B cell (primary cell): ENCODE measurements at regions not wholly inside any gene's neighbourhood (a gene's known extent, or its start where the extent isn't known, plus 50 kb on each side); places are given as distances from the start of the nearest gene placed in this dataset.

ENCODE experiments used
- ATAC-seq: fragments of 200-7000 bp; cut with Tn5 transposase; one replicate; pipeline ENCODE4 v1.10.0; 2021; ENCODE audit warnings: low read depth, mild to moderate bottlenecking, moderate number of reproducible peaks, moderate library complexity
- CTCF ChIA-PET: fragments of 350-600 bp; sonication (Branson Sonifier 250); formaldehyde crosslinking; loops from one replicate; lab custom pipeline; 2021; ENCODE audit warnings: antibody characterized with exemption, inconsistent platforms; lab: Charles Lee
- POLR2A ChIA-PET: fragments of 350-600 bp; sonication (Branson Sonifier 250); formaldehyde crosslinking; loops from one replicate; lab custom pipeline; 2021; ENCODE audit warnings: antibody characterized with exemption; lab: Charles Lee
- DNase-seq: peaks from one replicate; pipeline ENCODE4 v3.0.0; 2013
- H2AFZ ChIP-seq: 2 replicates; pipeline ENCODE4 v1.6.1; 2012; ENCODE audit warnings: mild to moderate bottlenecking, low read depth, low read length; ENCODE audit not compliant: insufficient read depth, poor library complexity, severe bottlenecking
- H3K27ac ChIP-seq, 2 donors: 1 replicate in 1 of 2; 2 replicates in 1 of 2; pipeline ENCODE4 v1.5.1; 2012 to 2013; ENCODE audit warnings: low read length in 2 of 2, mild to moderate bottlenecking in 2 of 2, moderate library complexity in 1 of 2
- H3K27me3 ChIP-seq, 4 experiments: fragments of 200-600 bp in 1 of 4; sonication (generic) in 1 of 4; replicated peaks in 1 of 4; 1 replicate in 2 of 4; 2 replicates in 2 of 4; pipeline versions ENCODE4 v1.6.1 to v1.7.0; 2013 to 2016; ENCODE audit warnings: low read length in 3 of 4, mild to moderate bottlenecking in 2 of 4, mixed read lengths in 1 of 4, moderate library complexity in 1 of 4; ENCODE audit not compliant: insufficient read depth in 4 of 4, control insufficient read depth in 3 of 4; ENCODE audit errors: control extremely low read depth in 1 of 4
- H3K36me3 ChIP-seq, 2 experiments: replicated peaks in 1 of 2; 1 replicate in 1 of 2; 2 replicates in 1 of 2; pipeline versions ENCODE4 v1.6.1 to v1.7.1; 2013; ENCODE audit warnings: low read length in 1 of 2; ENCODE audit not compliant: insufficient read depth in 2 of 2, control insufficient read depth in 1 of 2; ENCODE audit errors: control extremely low read depth in 1 of 2, extremely low read depth in 1 of 2
- H3K4me1 ChIP-seq, 2 donors: fragments of 200-600 bp in 1 of 2; sonication (generic) in 1 of 2; 1 replicate in 1 of 2; 2 replicates in 1 of 2; pipeline versions ENCODE4 v1.5.1 to v1.6.1; 2013 to 2017; ENCODE audit warnings: low read length in 2 of 2; ENCODE audit not compliant: control insufficient read depth in 2 of 2, insufficient read depth in 2 of 2
- H3K4me2 ChIP-seq: replicated peaks from 2 replicates; pipeline ENCODE3; 2012; ENCODE audit warnings: mild to moderate bottlenecking, low read depth, low read length; ENCODE audit not compliant: poor library complexity, severe bottlenecking
- H3K4me3 ChIP-seq, 5 experiments: fragments of 200-600 bp in 1 of 5; sonication (generic) in 1 of 5; 1 replicate in 3 of 5; 2 replicates in 2 of 5; pipeline versions ENCODE4 v1.5.1 to v1.7.0; 2011 to 2016; ENCODE audit warnings: low read length in 4 of 5, mild to moderate bottlenecking in 4 of 5, low read depth in 2 of 5, control low read depth in 1 of 5, moderate library complexity in 1 of 5; ENCODE audit not compliant: insufficient read depth in 1 of 5; ENCODE audit errors: control extremely low read depth in 1 of 5, extremely low read depth in 1 of 5
- H3K79me2 ChIP-seq: fragments of 200-600 bp; sonication (generic); one replicate; pipeline ENCODE4 v1.6.0; 2016; ENCODE audit warnings: low read length; ENCODE audit not compliant: control insufficient read depth, insufficient read depth
- H3K9ac ChIP-seq: fragments of 200-600 bp; sonication (generic); 2 replicates; pipeline ENCODE4 v1.6.1; 2017; ENCODE audit warnings: mild to moderate bottlenecking, low read length, moderate library complexity
- H3K9me3 ChIP-seq, 3 donors: one replicate each; pipeline versions ENCODE4 v1.6.1 to v1.7.1; 2013; ENCODE audit warnings: low read length in 2 of 3; ENCODE audit not compliant: control insufficient read depth in 2 of 3, insufficient read depth in 1 of 3; ENCODE audit errors: control extremely low read depth in 1 of 3
- H4K20me1 ChIP-seq: 2 replicates; pipeline ENCODE4 v1.6.0; 2012; ENCODE audit warnings: mild to moderate bottlenecking, low read length; ENCODE audit not compliant: insufficient read depth, control insufficient read depth, poor library complexity, severe bottlenecking
- H3K27ac Mint-ChIP-seq: one replicate; pipeline ENCODE4 v1.8.0; 2021; ENCODE audit warnings: mixed read lengths
- H3K27me3 Mint-ChIP-seq: one replicate; pipeline ENCODE4 v1.8.0; 2021; ENCODE audit warnings: mixed read lengths
- H3K4me1 Mint-ChIP-seq: one replicate; pipeline ENCODE4 v1.8.0; 2021; ENCODE audit warnings: mixed read lengths
- H3K4me3 Mint-ChIP-seq: one replicate; pipeline ENCODE4 v1.8.0; 2021; ENCODE audit warnings: mixed read lengths
- H3K9me3 Mint-ChIP-seq: one replicate; pipeline ENCODE4 v1.8.0; 2022; ENCODE audit warnings: mixed read lengths; ENCODE audit not compliant: insufficient read depth
- CTCF ChIP-seq: fragments of 200-600 bp; IDR thresholded peaks from one replicate; pipeline ENCODE4 v1.8.0; 2022; ENCODE audit warnings: antibody characterized with exemption, mild to moderate bottlenecking
- EZH2 ChIP-seq: IDR thresholded peaks from 2 replicates; pipeline ENCODE4 v1.6.1; 2012; ENCODE audit warnings: borderline replicate concordance, low read depth, mild to moderate bottlenecking, moderate library complexity, low read length; ENCODE audit not compliant: insufficient read depth, poor library complexity, severe bottlenecking
- WGBS: methylation state at CpG from one replicate; pipeline ENCODE4 v1.1.5; 2013; ENCODE audit warnings: missing lambda C conversion rate; ENCODE audit not compliant: insufficient coverage; 5-methylcytosine and 5-hydroxymethylcytosine counted together
- intact Hi-C: fragments of 100-400 bp; cut with micrococcal nuclease; formaldehyde crosslinking; loops from one replicate; pipeline ENCODE4 v1.10.0; 2022

- no peak for DNase-seq
- no peaks in the 10 kb centered on the region for H3K27me3 ChIP-seq
- no peaks in the 10 kb centered on the region for H3K4me1 Mint-ChIP-seq
- intact Hi-C loops = no loop called here
- H3K79me2 ChIP-seq = no peaks in the 10 kb centered on the region
- no peak for TF ChIP-seq CTCF
- no peak for TF ChIP-seq EZH2
- no peaks in the 10 kb centered on the region for H3K36me3 ChIP-seq
- H2AFZ ChIP-seq = no peak overlapping the region
- H3K4me1 ChIP-seq = no peaks in the 10 kb centered on the region
- H3K4me3 ChIP-seq = no peak overlapping the region
- ChIA-PET POLR2A (no interaction called here), CTCF (no interaction called here)
- H3K27ac Mint-ChIP-seq = no peak overlapping the region
- no peak overlapping the region for H3K4me3 Mint-ChIP-seq
- no CpG with 5 or more reads among the region's 3 CpGs for WGBS
- H3K9me3 ChIP-seq = no peaks in the 10 kb centered on the region
- no peaks in the 10 kb centered on the region for H3K27me3 Mint-ChIP-seq
- H3K9ac ChIP-seq = no peak overlapping the region
- H3K4me2 ChIP-seq = no peak overlapping the region
- no peaks in the 10 kb centered on the region for H3K9me3 Mint-ChIP-seq
- H4K20me1 ChIP-seq = no peaks in the 10 kb centered on the region
- H3K27ac ChIP-seq = no peak overlapping the region
- ATAC-seq = no peak
Measured at GRCh38 chr5:145467446-145467845, 367.7 kb downstream of the PRELID2 start.

- Histone ChIP-seq H3K27ac (no peak overlapping the region), H3K9me3 (no peaks in the 10 kb centered on the region), H3K27me3 (no peaks in the 10 kb centered on the region), H3K4me1 (no peaks in the 10 kb centered on the region), H2AFZ (no peak overlapping the region), H3K4me3 (no peak overlapping the region), H4K20me1 (no peaks in the 10 kb centered on the region), H3K79me2 (no peaks in the 10 kb centered on the region), H3K36me3 (no peaks in the 10 kb centered on the region), H3K4me2 (no peak overlapping the region), H3K9ac (no peak overlapping the region)
- Mint-ChIP-seq H3K4me3 (no peak overlapping the region), H3K27ac (no peak overlapping the region), H3K4me1 (no peaks in the 10 kb centered on the region), H3K27me3 (no peaks in the 10 kb centered on the region), H3K9me3 (no peaks in the 10 kb centered on the region)
- 100% methylated on average over 1 of the region's 1 CpG for WGBS
- intact Hi-C loops = no loop called here
- TF ChIP-seq EZH2 (no peak), CTCF (no peak)
- CTCF ChIA-PET = no interaction called here
- no peak for DNase-seq
- POLR2A ChIA-PET = no interaction called here
- ATAC-seq = no peak
Measured at GRCh38 chr5:145466533-145466932, 368.6 kb downstream of the PRELID2 start.
